DND-41 (cell line): ENCODE measurements at regions not wholly inside any gene's neighbourhood (a gene's known extent, or its start where the extent isn't known, plus 50 kb on each side); places are given as distances from the start of the nearest gene placed in this dataset.

ENCODE experiments used
- ATAC-seq: fragments of 200-7000 bp; cut with Tn5 transposase; 3 replicates; pipeline ENCODE4 v1.9.1; 2021; ENCODE audit warnings: low read depth; ENCODE audit not compliant: insufficient read depth
- DNase-seq: peaks from one replicate; pipeline ENCODE4 v3.0.0-alpha.2; 2020
- H2AFZ ChIP-seq: 2 replicates; pipeline ENCODE4 v1.6.0; 2012; ENCODE audit warnings: low read depth, low read length
- H3K27ac ChIP-seq: 2 replicates; pipeline ENCODE4 v1.5.1; 2012; ENCODE audit warnings: low read length, inconsistent platforms
- H3K27me3 ChIP-seq: fragments of 200-600 bp; sonication (generic); 2 replicates; pipeline ENCODE4 v1.6.0; 2012; ENCODE audit warnings: low read length, mild to moderate bottlenecking, inconsistent platforms; ENCODE audit not compliant: insufficient read depth, poor library complexity
- H3K36me3 ChIP-seq: 2 replicates; pipeline ENCODE4 v1.5.1; 2012; ENCODE audit warnings: low read length, inconsistent platforms; ENCODE audit not compliant: insufficient read depth
- H3K4me1 ChIP-seq: 2 replicates; pipeline ENCODE4 v1.5.1; 2012; ENCODE audit warnings: mild to moderate bottlenecking, low read length; ENCODE audit not compliant: insufficient read depth
- H3K4me2 ChIP-seq: 2 replicates; pipeline ENCODE4 v1.6.0; 2012; ENCODE audit warnings: mild to moderate bottlenecking, moderate library complexity, low read length, inconsistent platforms; ENCODE audit not compliant: insufficient read depth
- H3K4me3 ChIP-seq, 2 experiments: fragments of 200-600 bp in 1 of 2; shearing (Covaris generic) in 1 of 2; 2 replicates each; pipeline ENCODE4 v1.5.1; 2012 to 2016; ENCODE audit warnings: inconsistent platforms in 2 of 2, low read length in 2 of 2, mild to moderate bottlenecking in 2 of 2, low read depth in 1 of 2, moderate library complexity in 1 of 2
- H3K79me2 ChIP-seq: 2 replicates; pipeline ENCODE4 v1.6.0; 2012; ENCODE audit warnings: low read length, inconsistent platforms; ENCODE audit not compliant: insufficient read depth
- H3K9ac ChIP-seq: 2 replicates; pipeline ENCODE4 v1.6.0; 2012; ENCODE audit warnings: low read depth, mild to moderate bottlenecking, inconsistent platforms, low read length, moderate library complexity
- H3K9me3 ChIP-seq: 2 replicates; pipeline ENCODE4 v1.5.1; 2012; ENCODE audit warnings: low read length, moderate library complexity, mild to moderate bottlenecking, inconsistent platforms; ENCODE audit not compliant: insufficient read depth, severe bottlenecking
- H4K20me1 ChIP-seq: 2 replicates; pipeline ENCODE4 v1.6.0; 2012; ENCODE audit warnings: low read length; ENCODE audit not compliant: insufficient read depth
- CTCF ChIP-seq: IDR thresholded peaks from 2 replicates; pipeline ENCODE4 v1.5.1; 2012; ENCODE audit warnings: borderline replicate concordance, low read length, moderate library complexity, mild to moderate bottlenecking; ENCODE audit not compliant: poor library complexity, severe bottlenecking; ENCODE audit errors: extremely low read depth
- EZH2 ChIP-seq: IDR thresholded peaks from 3 replicates; pipeline ENCODE4 v1.6.1; 2012; ENCODE audit warnings: borderline replicate concordance, low read depth, mild to moderate bottlenecking, moderate library complexity, low read length, inconsistent platforms; ENCODE audit not compliant: severe bottlenecking

DNA sequence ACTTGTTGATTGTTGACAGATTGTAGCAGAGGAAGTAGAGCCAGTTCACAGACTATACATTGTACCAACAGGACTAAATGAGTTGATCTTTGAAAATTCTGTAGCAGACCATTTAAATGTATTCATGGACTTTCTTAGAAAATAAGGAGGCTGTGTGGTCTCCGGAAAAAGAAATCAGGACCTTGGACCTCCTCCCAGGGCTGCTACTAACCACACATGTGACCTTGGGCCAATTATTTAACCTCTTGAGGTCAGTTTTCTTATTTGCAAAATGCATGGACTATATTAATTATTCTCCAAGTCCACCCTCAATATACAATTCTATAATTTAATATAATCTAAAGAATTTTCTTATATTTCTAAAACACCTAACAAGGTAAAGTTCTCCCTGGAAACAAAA lies 492.0 kb upstream of the JAG1 start:
- Histone ChIP-seq H3K27ac (no peak overlapping the region), H2AFZ (no peak overlapping the region), H3K79me2 (no peaks in the 10 kb centered on the region), H3K27me3 (no peaks in the 10 kb centered on the region), H3K4me3 (no peak overlapping the region), H3K36me3 (no peaks in the 10 kb centered on the region), H3K4me1 (no peaks in the 10 kb centered on the region), H3K9ac (no peak overlapping the region), H4K20me1 (no peaks in the 10 kb centered on the region), H3K9me3 (no peaks in the 10 kb centered on the region), H3K4me2 (no peak overlapping the region)
- TF ChIP-seq EZH2 = no peak
- DNase-seq (no peak), ATAC-seq (no peak)

DNA sequence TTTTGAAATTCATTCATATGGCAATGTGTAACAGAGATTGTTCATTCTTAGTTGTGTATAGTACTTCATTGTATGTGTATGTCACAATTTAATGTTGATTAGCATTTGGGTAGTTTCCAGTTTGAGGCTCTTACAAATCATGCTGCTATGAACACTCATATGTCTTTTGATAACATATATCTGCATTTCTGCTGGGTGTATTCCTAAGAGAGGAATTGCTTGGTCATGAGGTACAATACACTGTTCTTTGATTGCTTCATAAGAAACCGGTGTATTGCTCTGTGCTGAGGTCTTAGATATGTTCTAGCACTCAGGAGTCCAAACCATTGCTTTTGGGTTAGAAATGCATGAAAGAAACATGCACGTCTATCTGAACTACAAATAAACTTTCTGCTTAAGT lies 492.9 kb upstream of the JAG1 start:
- TF ChIP-seq EZH2 = no peak
- TF ChIP-seq CTCF = no peak
- Histone ChIP-seq H3K36me3 (no peaks in the 10 kb centered on the region), H3K4me2 (no peak overlapping the region), H2AFZ (no peak overlapping the region), H3K79me2 (no peaks in the 10 kb centered on the region), H4K20me1 (no peaks in the 10 kb centered on the region), H3K9ac (no peak overlapping the region), H3K27me3 (no peaks in the 10 kb centered on the region), H3K27ac (no peak overlapping the region), H3K9me3 (no peaks in the 10 kb centered on the region), H3K4me3 (no peak overlapping the region), H3K4me1 (no peaks in the 10 kb centered on the region)
- ATAC-seq = no peak
- no peak for DNase-seq

GRCh38 chr20:11168026-11168425 lies 494.2 kb upstream of the JAG1 start:
- ATAC-seq (no peak), DNase-seq (no peak)
- TF ChIP-seq EZH2 (no peak), CTCF (no peak)
- H3K4me2 ChIP-seq = no peak overlapping the region
- no peak overlapping the region for H3K27ac ChIP-seq
- no peak overlapping the region for H2AFZ ChIP-seq
- H3K9me3 ChIP-seq = no peaks in the 10 kb centered on the region
- no peak overlapping the region for H3K4me3 ChIP-seq
- no peaks in the 10 kb centered on the region for H3K27me3 ChIP-seq
- no peak overlapping the region for H3K9ac ChIP-seq
- H3K36me3 ChIP-seq = no peaks in the 10 kb centered on the region
- no peaks in the 10 kb centered on the region for H4K20me1 ChIP-seq
- H3K79me2 ChIP-seq = no peaks in the 10 kb centered on the region
- no peaks in the 10 kb centered on the region for H3K4me1 ChIP-seq

DNA sequence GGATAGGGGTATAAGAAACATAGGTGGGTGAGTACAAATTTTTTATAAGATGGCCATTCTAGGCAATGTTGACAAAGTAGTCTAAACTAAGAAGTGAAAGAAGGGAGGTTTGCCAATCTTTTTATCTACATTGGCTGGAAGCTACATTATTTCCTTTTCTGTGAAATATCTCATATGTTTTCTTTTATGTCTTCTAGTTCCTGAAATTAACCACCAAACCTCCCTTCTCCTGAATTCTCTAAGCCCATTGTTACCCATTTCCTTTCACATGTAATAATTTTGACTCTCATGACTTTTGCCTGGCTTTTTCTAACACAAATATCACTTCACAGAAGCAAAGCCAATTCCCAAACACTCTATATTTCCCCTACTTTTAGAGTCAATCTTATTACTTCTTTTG lies 496.2 kb upstream of the JAG1 start:
- DNase-seq = no peak
- H3K4me3 ChIP-seq = no peak overlapping the region
- ATAC-seq = no peak
- H2AFZ ChIP-seq = no peak overlapping the region
- no peaks in the 10 kb centered on the region for H3K79me2 ChIP-seq
- no peak overlapping the region for H3K9ac ChIP-seq
- no peaks in the 10 kb centered on the region for H3K36me3 ChIP-seq
- H3K27ac ChIP-seq = no peak overlapping the region
- no peaks in the 10 kb centered on the region for H3K27me3 ChIP-seq
- no peaks in the 10 kb centered on the region for H3K9me3 ChIP-seq
- H3K4me2 ChIP-seq = no peak overlapping the region
- no peaks in the 10 kb centered on the region for H3K4me1 ChIP-seq
- TF ChIP-seq CTCF = no peak
- no peak for TF ChIP-seq EZH2
- H4K20me1 ChIP-seq = no peaks in the 10 kb centered on the region
